Testis (tissue), 2 donors: ENCODE measurements at regions not wholly inside any gene's neighbourhood (a gene's known extent, or its start where the extent isn't known, plus 50 kb on each side); places are given as distances from the start of the nearest gene placed in this dataset.

Experiments
- DNase-seq: peaks from one replicate; pipeline ENCODE4 v3.0.0-alpha.2; 2019
- H3K27ac ChIP-seq, 2 donors: fragments of 200-600 bp; sonication (generic); one replicate each; pipeline ENCODE4 v1.5.1; 2019
- H3K27me3 ChIP-seq: fragments of 200-600 bp; sonication (generic); one replicate; pipeline ENCODE4 v1.5.1; 2019
- H3K36me3 ChIP-seq: fragments of 200-600 bp; sonication (generic); one replicate; pipeline ENCODE4 v1.5.1; 2017; ENCODE audit warnings: low read depth; ENCODE audit errors: missing control alignments
- H3K4me1 ChIP-seq: fragments of 200-600 bp; sonication (generic); one replicate; pipeline ENCODE4 v1.5.1; 2019
- H3K4me3 ChIP-seq, 2 donors: fragments of 200-600 bp; sonication (generic); one replicate each; pipeline ENCODE4 v1.5.1; 2017 to 2019
- H3K9me3 ChIP-seq: fragments of 200-600 bp; sonication (generic); one replicate; pipeline ENCODE4 v1.5.1; 2017
- POLR2A ChIP-seq: fragments of 450-650 bp; IDR thresholded peaks from one replicate; pipeline ENCODE4 v1.6.1; 2017; ENCODE audit warnings: antibody characterized with exemption, mild to moderate bottlenecking, moderate library complexity
- WGBS, 2 donors: methylation state at CpG; one replicate each; pipeline ENCODE4 v1.1.5; 2018; 5-methylcytosine and 5-hydroxymethylcytosine counted together
- intact Hi-C: fragments of 100-400 bp; cut with DNase I; formaldehyde crosslinking; loops from one replicate; pipeline ENCODE4 v1.15.1; 2023; ENCODE audit warnings: low total_unique reads
- TF ChIP-seq, protein P1 (sequence below), 3 experiments: fragments of 450-650 bp in 2 of 3; fragments of 200-600 bp in 1 of 3; sonication (generic) in 1 of 3; IDR thresholded peaks; one replicate each; pipeline ENCODE4 v1.5.1; 2016 to 2019; ENCODE audit warnings: antibody characterized with exemption in 3 of 3, mild to moderate bottlenecking in 2 of 3, moderate library complexity in 1 of 3

DNA sequence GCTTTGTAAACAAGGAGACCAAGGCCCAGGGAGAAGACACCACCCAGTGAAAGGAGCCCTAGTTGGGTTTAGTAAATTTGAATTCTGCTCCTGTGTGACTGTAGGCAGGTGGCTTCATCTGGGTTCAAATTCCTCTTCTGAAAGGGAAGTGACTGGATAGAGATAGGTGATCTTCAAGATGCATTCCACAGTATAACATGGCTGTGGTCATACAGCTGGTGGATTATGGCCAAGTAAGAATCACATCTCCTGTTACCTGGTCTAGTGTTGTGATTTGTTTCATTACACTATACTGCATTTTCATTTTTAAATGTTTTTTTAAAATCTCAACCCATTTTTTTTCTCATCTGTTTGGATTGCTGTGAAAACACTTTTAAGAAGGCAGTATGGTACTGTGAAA, 58.0 kb upstream of the PICALM start:
- intact Hi-C loops: no loop called here
- TF ChIP-seq POLR2A: no peak
- TF ChIP-seq, protein P1, sequence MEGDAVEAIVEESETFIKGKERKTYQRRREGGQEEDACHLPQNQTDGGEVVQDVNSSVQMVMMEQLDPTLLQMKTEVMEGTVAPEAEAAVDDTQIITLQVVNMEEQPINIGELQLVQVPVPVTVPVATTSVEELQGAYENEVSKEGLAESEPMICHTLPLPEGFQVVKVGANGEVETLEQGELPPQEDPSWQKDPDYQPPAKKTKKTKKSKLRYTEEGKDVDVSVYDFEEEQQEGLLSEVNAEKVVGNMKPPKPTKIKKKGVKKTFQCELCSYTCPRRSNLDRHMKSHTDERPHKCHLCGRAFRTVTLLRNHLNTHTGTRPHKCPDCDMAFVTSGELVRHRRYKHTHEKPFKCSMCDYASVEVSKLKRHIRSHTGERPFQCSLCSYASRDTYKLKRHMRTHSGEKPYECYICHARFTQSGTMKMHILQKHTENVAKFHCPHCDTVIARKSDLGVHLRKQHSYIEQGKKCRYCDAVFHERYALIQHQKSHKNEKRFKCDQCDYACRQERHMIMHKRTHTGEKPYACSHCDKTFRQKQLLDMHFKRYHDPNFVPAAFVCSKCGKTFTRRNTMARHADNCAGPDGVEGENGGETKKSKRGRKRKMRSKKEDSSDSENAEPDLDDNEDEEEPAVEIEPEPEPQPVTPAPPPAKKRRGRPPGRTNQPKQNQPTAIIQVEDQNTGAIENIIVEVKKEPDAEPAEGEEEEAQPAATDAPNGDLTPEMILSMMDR (IDR thresholded peaks at IDR 0.05): no peak
- Histone ChIP-seq H3K4me1 (no peaks in the 10 kb centered on the region), H3K27me3 (no peaks in the 10 kb centered on the region), H3K4me3 (no peak overlapping the region), H3K27ac (no peak overlapping the region), H3K36me3 (no peaks in the 10 kb centered on the region), H3K9me3 (no peaks in the 10 kb centered on the region)
- no peak for DNase-seq

- 77 to 88% methylated on average over 3 of the region's 3 CpGs for WGBS, 2 donors
- Histone ChIP-seq H3K36me3 (no peaks in the 10 kb centered on the region), H3K27ac (no peak overlapping the region), H3K4me3 (no peak overlapping the region), H3K4me1 (no peaks in the 10 kb centered on the region), H3K27me3 (no peaks in the 10 kb centered on the region), H3K9me3 (no peaks in the 10 kb centered on the region)
- DNase-seq: no peak
- TF ChIP-seq POLR2A: no peak
- TF ChIP-seq, protein P1 (IDR thresholded peaks at IDR 0.05): no peak
- intact Hi-C loops: no loop called here
These were observed 55.7 kb upstream of the PICALM start for GRCh38 chr11:86124251-86125233.

GRCh38 chr11:86122773-86123172, 53.9 kb upstream of the PICALM start:
- H3K4me1 ChIP-seq: no peaks in the 10 kb centered on the region
- DNase-seq: no peak
- 100% methylated on average over 1 of the region's 1 CpG for WGBS, 2 donors
- H3K27me3 ChIP-seq: no peaks in the 10 kb centered on the region
- H3K9me3 ChIP-seq: no peaks in the 10 kb centered on the region
- intact Hi-C loops: no loop called here
- no peaks in the 10 kb centered on the region for H3K36me3 ChIP-seq
- no peak overlapping the region for H3K27ac ChIP-seq
- TF ChIP-seq POLR2A: no peak
- TF ChIP-seq, protein P1 (IDR thresholded peaks at IDR 0.05): no peak
- H3K4me3 ChIP-seq: no peak overlapping the region

DNA sequence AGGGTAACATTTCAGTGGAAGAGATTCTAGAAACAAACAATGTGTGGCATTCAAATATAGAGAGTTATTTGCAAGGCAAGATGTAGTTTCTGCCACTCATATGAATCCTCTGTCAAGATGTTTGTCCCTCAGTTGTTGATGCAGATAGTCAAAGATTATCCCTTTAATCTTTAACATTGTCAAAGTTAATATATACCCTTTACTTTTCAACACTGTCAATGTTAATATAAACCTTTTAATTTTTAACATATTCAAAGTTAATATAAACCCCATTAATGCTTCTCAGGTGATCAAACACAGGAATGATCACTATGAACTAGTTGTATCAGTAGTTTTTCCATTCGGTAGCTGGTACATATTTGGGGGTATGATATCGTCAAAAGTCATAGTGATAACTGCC, 51.9 kb upstream of the PICALM start:
- WGBS, 2 donors: 87 to 92% methylated on average over 2 of the region's 2 CpGs
- H3K27me3 ChIP-seq: no peaks in the 10 kb centered on the region
- intact Hi-C loops: no loop called here
- H3K36me3 ChIP-seq: no peaks in the 10 kb centered on the region
- H3K4me3 ChIP-seq: no peak overlapping the region
- no peak for DNase-seq
- H3K27ac ChIP-seq: no peak overlapping the region
- H3K4me1 ChIP-seq: no peaks in the 10 kb centered on the region
- no peaks in the 10 kb centered on the region for H3K9me3 ChIP-seq
- TF ChIP-seq, protein P1 (IDR thresholded peaks at IDR 0.05): no peak
- TF ChIP-seq POLR2A: no peak

- H3K4me1 ChIP-seq: no peaks in the 10 kb centered on the region
- no peak for DNase-seq
- H3K27ac ChIP-seq: no peak overlapping the region
- no peaks in the 10 kb centered on the region for H3K9me3 ChIP-seq
- no peak overlapping the region for H3K4me3 ChIP-seq
- no peaks in the 10 kb centered on the region for H3K36me3 ChIP-seq
- 96 to 98% methylated on average over 1 of the region's 1 CpG for WGBS, 2 donors
- no peaks in the 10 kb centered on the region for H3K27me3 ChIP-seq
- TF ChIP-seq, protein P1 (IDR thresholded peaks at IDR 0.05): no peak
- TF ChIP-seq POLR2A: no peak
- intact Hi-C loops: no loop called here
These were observed 51.0 kb upstream of the PICALM start for GRCh38 chr11:86119906-86120305.
